ENCODE measurements at regions not wholly inside any gene's neighbourhood (a gene's known extent, or its start where the extent isn't known, plus 50 kb on each side); places are given as distances from the start of the nearest gene placed in this dataset.

DNA sequence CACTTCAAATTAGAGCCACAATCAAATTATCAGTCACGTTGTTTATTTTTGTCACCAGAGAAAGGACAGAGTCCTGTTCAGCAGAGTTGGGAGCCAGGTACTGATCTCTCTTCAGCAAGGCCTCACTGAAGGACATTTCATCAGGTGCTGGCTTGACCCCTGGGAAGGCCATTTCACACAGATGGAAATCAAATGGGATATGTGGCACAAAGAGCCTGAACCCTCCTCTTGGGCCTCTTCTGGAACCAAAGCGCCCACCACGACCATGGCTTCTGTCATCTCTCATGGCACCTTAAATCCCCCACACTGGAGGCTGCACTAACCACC lies 121.5 kb downstream of the PTCSC3 start:
- TF ChIP-seq, protein P1, sequence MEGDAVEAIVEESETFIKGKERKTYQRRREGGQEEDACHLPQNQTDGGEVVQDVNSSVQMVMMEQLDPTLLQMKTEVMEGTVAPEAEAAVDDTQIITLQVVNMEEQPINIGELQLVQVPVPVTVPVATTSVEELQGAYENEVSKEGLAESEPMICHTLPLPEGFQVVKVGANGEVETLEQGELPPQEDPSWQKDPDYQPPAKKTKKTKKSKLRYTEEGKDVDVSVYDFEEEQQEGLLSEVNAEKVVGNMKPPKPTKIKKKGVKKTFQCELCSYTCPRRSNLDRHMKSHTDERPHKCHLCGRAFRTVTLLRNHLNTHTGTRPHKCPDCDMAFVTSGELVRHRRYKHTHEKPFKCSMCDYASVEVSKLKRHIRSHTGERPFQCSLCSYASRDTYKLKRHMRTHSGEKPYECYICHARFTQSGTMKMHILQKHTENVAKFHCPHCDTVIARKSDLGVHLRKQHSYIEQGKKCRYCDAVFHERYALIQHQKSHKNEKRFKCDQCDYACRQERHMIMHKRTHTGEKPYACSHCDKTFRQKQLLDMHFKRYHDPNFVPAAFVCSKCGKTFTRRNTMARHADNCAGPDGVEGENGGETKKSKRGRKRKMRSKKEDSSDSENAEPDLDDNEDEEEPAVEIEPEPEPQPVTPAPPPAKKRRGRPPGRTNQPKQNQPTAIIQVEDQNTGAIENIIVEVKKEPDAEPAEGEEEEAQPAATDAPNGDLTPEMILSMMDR (IDR thresholded peaks at IDR 0.05; ENCODE audit: unreplicated experiment), result no peak
- Mint-ChIP-seq H3K36me3 (ENCODE audit: insufficient read depth) (no peaks in the 10 kb centered on the region), H3K4me1 (ENCODE audit: low read depth) (no peaks in the 10 kb centered on the region), H3K27me3 (peaks cover 9% of the 10 kb centered on the region), H3K27ac (no peak overlapping the region), H3K4me3 (ENCODE audit: low read depth) (no peak overlapping the region), H3K9me3 (ENCODE audit: low read depth) (no peaks in the 10 kb centered on the region)
- no peak for DNase-seq (ENCODE audit: low spot score, unreplicated experiment)

DNA sequence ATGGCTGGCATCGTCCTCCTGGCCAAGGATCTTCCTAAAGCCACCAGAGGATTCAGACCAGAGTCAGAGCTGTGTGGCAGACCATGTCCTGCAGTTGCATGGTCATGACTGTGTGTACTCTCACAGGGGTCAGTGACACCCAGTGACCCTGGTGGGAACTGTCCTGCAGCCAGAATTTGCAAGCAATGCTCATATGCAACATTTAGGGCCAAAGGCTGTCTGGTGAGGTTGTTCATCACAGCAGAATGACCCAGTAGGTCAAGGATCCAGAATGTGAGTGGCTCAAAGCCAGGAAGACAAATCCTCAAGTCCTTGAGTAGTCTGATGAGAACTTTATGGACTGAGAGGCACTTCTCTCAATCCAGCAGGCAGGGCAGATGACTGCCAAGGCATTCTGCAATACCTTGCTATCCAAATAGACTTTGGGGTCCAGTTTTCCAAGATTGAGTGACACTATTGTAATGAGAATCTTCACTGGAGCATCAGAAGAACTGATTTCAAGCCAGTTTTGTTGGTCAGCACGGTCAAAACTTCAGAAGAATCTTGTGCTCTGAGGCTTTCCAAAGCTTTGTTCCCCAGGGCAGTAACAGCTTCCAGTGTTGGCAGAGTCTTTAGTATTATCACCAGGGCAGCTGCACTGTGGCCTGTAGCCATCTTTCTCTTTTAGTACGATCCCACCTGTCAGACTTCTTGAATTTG lies 122.0 kb downstream of the PTCSC3 start:
- Mint-ChIP-seq H3K9me3 (ENCODE audit: low read depth) (no peaks in the 10 kb centered on the region), H3K36me3 (ENCODE audit: insufficient read depth) (no peaks in the 10 kb centered on the region), H3K4me3 (ENCODE audit: low read depth) (no peak overlapping the region), H3K27ac (no peak overlapping the region), H3K27me3 (peaks cover 9% of the 10 kb centered on the region), H3K4me1 (ENCODE audit: low read depth) (no peaks in the 10 kb centered on the region)
- TF ChIP-seq, protein P1 (IDR thresholded peaks at IDR 0.05; ENCODE audit: unreplicated experiment), result no peak
- DNase-seq (ENCODE audit: low spot score, unreplicated experiment), result no peak

DNA sequence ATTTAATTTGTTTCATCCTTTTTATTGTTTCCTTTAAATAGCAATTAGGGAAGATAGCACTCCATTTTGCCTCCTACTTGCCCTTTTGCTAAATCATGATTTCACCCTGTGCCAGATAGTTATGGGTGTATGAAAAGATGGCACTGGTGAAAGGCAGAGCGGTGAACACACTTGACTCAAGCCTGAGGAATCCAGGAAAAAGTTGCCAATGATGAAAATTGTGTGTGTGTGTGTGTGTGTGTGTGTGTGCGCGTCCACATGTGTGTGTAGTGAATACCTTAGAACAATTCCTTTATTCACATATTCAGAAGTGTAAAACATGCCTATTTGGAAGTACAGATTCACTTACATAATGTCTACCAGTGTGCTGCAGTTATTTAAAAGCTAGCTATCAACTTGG lies 123.8 kb downstream of the PTCSC3 start:
- TF ChIP-seq, protein P1 (IDR thresholded peaks at IDR 0.05; ENCODE audit: unreplicated experiment), result no peak
- no peak overlapping the region for H3K4me3 Mint-ChIP-seq (ENCODE audit: low read depth)
- no peaks in the 10 kb centered on the region for H3K4me1 Mint-ChIP-seq (ENCODE audit: low read depth)
- no peak overlapping the region for H3K27ac Mint-ChIP-seq
- peaks cover 11% of the 10 kb centered on the region for H3K27me3 Mint-ChIP-seq
- no peaks in the 10 kb centered on the region for H3K36me3 Mint-ChIP-seq (ENCODE audit: insufficient read depth)
- DNase-seq (ENCODE audit: low spot score, unreplicated experiment), result no peak
- no peaks in the 10 kb centered on the region for H3K9me3 Mint-ChIP-seq (ENCODE audit: low read depth)

DNA sequence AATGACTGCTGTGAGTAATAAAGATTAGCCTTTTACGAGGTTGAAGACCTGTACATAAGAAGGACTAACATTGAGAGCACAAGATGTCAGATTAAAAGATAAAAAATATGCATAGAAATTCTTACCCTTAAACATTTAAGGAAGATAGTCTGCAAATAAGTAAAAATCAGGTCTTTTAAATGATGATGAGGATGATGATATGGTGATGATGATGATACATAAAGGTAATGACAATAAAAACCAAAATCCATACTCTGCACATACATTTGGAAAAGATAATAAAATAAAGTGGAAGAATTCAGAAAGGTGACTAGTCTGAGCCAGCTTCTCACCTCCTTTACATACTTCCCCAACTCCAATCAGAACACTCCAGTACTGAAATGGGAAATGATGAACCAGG lies 124.5 kb downstream of the PTCSC3 start:
- Mint-ChIP-seq H3K27me3 (peaks cover 13% of the 10 kb centered on the region), H3K4me3 (ENCODE audit: low read depth) (no peak overlapping the region)

DNA sequence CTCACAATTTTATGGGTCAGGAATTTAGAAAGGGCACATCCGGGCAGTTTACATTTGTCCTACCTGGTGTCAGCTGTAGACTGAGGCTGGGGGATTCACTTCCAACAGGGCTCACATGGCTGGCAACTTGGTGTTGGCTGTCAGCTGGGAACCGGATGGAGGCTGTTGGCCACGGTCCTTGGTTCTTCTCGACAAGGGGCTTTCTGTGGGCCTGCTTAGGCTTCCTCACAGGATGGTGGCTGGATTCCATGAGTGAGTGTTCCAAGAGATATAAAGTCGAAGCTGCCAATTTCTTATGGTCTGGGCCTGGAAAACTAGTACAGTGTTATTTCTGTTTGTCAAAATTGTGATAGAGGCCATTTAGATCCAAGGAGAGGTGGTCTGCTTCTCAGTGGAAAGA lies 127.9 kb downstream of the PTCSC3 start:
- no peak for DNase-seq (ENCODE audit: low spot score, unreplicated experiment)
- Mint-ChIP-seq H3K36me3 (ENCODE audit: insufficient read depth) (no peaks in the 10 kb centered on the region), H3K4me1 (ENCODE audit: low read depth) (no peaks in the 10 kb centered on the region), H3K4me3 (ENCODE audit: low read depth) (no peak overlapping the region), H3K9me3 (ENCODE audit: low read depth) (no peaks in the 10 kb centered on the region), H3K27ac (no peak overlapping the region), H3K27me3 (peaks cover 15% of the 10 kb centered on the region)
- TF ChIP-seq, protein P1 (IDR thresholded peaks at IDR 0.05; ENCODE audit: unreplicated experiment), result no peak

More for the DNA sequence above, 124.5 kb downstream of the PTCSC3 start:
- Mint-ChIP-seq H3K9me3 (ENCODE audit: low read depth) (no peaks in the 10 kb centered on the region), H3K4me1 (ENCODE audit: low read depth) (no peaks in the 10 kb centered on the region), H3K27ac (no peak overlapping the region), H3K36me3 (ENCODE audit: insufficient read depth) (no peaks in the 10 kb centered on the region)
- TF ChIP-seq, protein P1 (IDR thresholded peaks at IDR 0.05; ENCODE audit: unreplicated experiment), result no peak
- no peak for DNase-seq (ENCODE audit: low spot score, unreplicated experiment)

All from progenitor cell of endocrine pancreas (in vitro differentiated cells).